IMR-90 (cell line): ENCODE measurements at regions not wholly inside any gene's neighbourhood (a gene's known extent, or its start where the extent isn't known, plus 50 kb on each side); places are given as distances from the start of the nearest gene placed in this dataset.

Experiments used
- CEBPB ChIP-seq: IDR thresholded peaks from 2 replicates; pipeline ENCODE4 v1.6.1; 2012; ENCODE audit warnings: low read depth, low read length, improper control_type of control experiment
- MAFK ChIP-seq: IDR thresholded peaks from 2 replicates; pipeline ENCODE4 v1.6.1; 2012; ENCODE audit warnings: low read depth, low read length, improper control_type of control experiment
- POLR2A ChIP-seq: IDR thresholded peaks from 2 replicates; pipeline ENCODE4 v1.6.1; 2012; ENCODE audit warnings: mild to moderate bottlenecking, low read depth, low read length
- RAD21 ChIP-seq: IDR thresholded peaks from 2 replicates; pipeline ENCODE4 v1.6.1; 2012; ENCODE audit warnings: low read length, improper control_type of control experiment
- RFX5 ChIP-seq: IDR thresholded peaks from 2 replicates; pipeline ENCODE4 v1.8.0; 2012; ENCODE audit warnings: low read depth, mild to moderate bottlenecking, low read length, moderate library complexity
- SMC3 ChIP-seq: fragments of 150-350 bp; IDR thresholded peaks from 2 replicates; pipeline ENCODE4 v1.6.1; 2016; ENCODE audit warnings: low read depth, mild to moderate bottlenecking, antibody characterized with exemption, low read length, moderate library complexity
- TF ChIP-seq, protein P1 (sequence below): conservative IDR thresholded peaks from 2 replicates; pipeline ENCODE4 v1.5.1; 2012; ENCODE audit warnings: mild to moderate bottlenecking, low read depth, low read length, improper control_type of control experiment
- TF ChIP-seq, protein P2 (sequence below): fragments of 150-350 bp; IDR thresholded peaks from 2 replicates; pipeline ENCODE4 v1.6.1; 2017; ENCODE audit warnings: mild to moderate bottlenecking, antibody characterized with exemption, low read length, low read depth

DNA sequence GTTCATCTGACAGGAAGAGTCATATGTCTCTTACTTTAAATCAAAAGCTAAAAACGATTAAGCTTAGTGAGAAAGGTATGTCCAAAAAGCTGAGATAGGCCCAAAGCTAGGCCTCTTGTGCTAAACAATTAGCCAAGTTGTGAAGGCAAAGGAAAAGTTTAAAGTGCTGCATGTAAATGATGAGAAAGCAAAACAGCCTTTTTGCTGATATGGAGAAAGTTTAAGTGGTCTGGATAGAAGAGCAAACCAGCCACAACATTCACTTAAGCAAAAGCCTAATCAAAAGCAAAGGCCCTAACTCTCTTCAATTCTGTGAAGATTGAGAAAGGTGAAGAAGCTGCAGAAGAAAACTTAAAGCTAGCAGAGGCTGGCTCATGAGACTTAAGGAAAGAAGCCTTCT, 511.3 kb upstream of the FAM98A start:
- TF ChIP-seq, protein P1, sequence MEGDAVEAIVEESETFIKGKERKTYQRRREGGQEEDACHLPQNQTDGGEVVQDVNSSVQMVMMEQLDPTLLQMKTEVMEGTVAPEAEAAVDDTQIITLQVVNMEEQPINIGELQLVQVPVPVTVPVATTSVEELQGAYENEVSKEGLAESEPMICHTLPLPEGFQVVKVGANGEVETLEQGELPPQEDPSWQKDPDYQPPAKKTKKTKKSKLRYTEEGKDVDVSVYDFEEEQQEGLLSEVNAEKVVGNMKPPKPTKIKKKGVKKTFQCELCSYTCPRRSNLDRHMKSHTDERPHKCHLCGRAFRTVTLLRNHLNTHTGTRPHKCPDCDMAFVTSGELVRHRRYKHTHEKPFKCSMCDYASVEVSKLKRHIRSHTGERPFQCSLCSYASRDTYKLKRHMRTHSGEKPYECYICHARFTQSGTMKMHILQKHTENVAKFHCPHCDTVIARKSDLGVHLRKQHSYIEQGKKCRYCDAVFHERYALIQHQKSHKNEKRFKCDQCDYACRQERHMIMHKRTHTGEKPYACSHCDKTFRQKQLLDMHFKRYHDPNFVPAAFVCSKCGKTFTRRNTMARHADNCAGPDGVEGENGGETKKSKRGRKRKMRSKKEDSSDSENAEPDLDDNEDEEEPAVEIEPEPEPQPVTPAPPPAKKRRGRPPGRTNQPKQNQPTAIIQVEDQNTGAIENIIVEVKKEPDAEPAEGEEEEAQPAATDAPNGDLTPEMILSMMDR: no peak
- no peak for TF ChIP-seq SMC3
- TF ChIP-seq POLR2A: no peak
- TF ChIP-seq MAFK: no peak
- TF ChIP-seq, protein P2, sequence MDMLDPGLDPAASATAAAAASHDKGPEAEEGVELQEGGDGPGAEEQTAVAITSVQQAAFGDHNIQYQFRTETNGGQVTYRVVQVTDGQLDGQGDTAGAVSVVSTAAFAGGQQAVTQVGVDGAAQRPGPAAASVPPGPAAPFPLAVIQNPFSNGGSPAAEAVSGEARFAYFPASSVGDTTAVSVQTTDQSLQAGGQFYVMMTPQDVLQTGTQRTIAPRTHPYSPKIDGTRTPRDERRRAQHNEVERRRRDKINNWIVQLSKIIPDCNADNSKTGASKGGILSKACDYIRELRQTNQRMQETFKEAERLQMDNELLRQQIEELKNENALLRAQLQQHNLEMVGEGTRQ: no peak
- TF ChIP-seq RFX5: no peak
- TF ChIP-seq RAD21: no peak
- TF ChIP-seq CEBPB: no peak
